H4 (cell line): ENCODE measurements at regions not wholly inside any gene's neighbourhood (a gene's known extent, or its start where the extent isn't known, plus 50 kb on each side); places are given as distances from the start of the nearest gene placed in this dataset.

Source experiments
- DNase-seq: peaks from one replicate; pipeline ENCODE4 v3.0.0-alpha.2; 2015; ENCODE audit warnings: low spot score

GRCh38 chr7:21215307-21215706, 212.6 kb upstream of the SP4 start:
- no peak for DNase-seq

GRCh38 chr7:21217365-21217764, 210.5 kb upstream of the SP4 start:
- DNase-seq = no peak

GRCh38 chr7:21218155-21218554, 209.7 kb upstream of the SP4 start:
- no peak for DNase-seq

GRCh38 chr7:21221130-21221529, 206.8 kb upstream of the SP4 start:
- DNase-seq = no peak

- DNase-seq = no peak
Observed at GRCh38 chr7:21238400-21239116, 189.3 kb upstream of the SP4 start.

GRCh38 chr7:21243265-21243664, 184.6 kb upstream of the SP4 start:
- DNase-seq = no peak

GRCh38 chr7:21251151-21251800, 176.6 kb upstream of the SP4 start:
- no peak for DNase-seq

- peak; percentile 82 for DNase-seq
Observed at GRCh38 chr7:21253740-21254687, 173.9 kb upstream of the SP4 start.

- DNase-seq = peak; percentile 54
Observed at GRCh38 chr7:21256310-21256877, 171.5 kb upstream of the SP4 start.

- no peak for DNase-seq
Observed at GRCh38 chr7:21260939-21261338, 166.9 kb upstream of the SP4 start.

- peak; percentile 83 for DNase-seq
Observed at GRCh38 chr7:21261627-21262594, 166.0 kb upstream of the SP4 start.

- no peak for DNase-seq
Observed at GRCh38 chr7:21269021-21269420, 158.9 kb upstream of the SP4 start.

GRCh38 chr7:21276471-21277035, 151.3 kb upstream of the SP4 start:
- no peak for DNase-seq

GRCh38 chr7:21278944-21279343, 148.9 kb upstream of the SP4 start:
- DNase-seq = no peak

GRCh38 chr7:21281193-21281592, 146.7 kb upstream of the SP4 start:
- DNase-seq = no peak

- DNase-seq = no peak
Observed at GRCh38 chr7:21293771-21294170, 134.1 kb upstream of the SP4 start.

- DNase-seq = no peak
Observed at GRCh38 chr7:21299766-21300165, 128.1 kb upstream of the SP4 start.

- DNase-seq = no peak
Observed at GRCh38 chr7:21300692-21301091, 127.2 kb upstream of the SP4 start.

GRCh38 chr7:21304808-21305375, 123.0 kb upstream of the SP4 start:
- no peak for DNase-seq
